ENCODE measurements at regions not wholly inside any gene's neighbourhood (a gene's known extent, or its start where the extent isn't known, plus 50 kb on each side); places are given as distances from the start of the nearest gene placed in this dataset.

DNA sequence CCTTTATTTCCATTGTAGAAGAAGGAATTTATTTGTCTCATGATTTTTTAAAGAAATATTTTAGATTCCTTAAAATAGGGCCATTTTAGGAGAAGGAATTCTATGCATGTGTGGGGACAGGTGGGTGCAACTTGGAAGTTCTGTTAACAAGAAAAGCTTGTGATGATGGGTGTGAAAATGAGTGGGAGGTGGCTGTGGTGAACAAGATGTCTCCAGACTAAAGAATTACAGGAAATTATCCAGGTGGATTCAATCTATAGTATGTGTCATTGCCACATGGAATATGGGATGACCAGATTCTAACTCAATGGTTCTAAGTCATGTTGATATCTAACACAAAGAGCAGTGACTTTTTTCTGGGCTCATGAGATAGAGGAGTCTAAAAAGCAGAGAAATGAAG, 229.6 kb upstream of the IGFBP3 start:
- DNase-seq (ENCODE audit: low read depth): no peak
- TF ChIP-seq, protein P1, sequence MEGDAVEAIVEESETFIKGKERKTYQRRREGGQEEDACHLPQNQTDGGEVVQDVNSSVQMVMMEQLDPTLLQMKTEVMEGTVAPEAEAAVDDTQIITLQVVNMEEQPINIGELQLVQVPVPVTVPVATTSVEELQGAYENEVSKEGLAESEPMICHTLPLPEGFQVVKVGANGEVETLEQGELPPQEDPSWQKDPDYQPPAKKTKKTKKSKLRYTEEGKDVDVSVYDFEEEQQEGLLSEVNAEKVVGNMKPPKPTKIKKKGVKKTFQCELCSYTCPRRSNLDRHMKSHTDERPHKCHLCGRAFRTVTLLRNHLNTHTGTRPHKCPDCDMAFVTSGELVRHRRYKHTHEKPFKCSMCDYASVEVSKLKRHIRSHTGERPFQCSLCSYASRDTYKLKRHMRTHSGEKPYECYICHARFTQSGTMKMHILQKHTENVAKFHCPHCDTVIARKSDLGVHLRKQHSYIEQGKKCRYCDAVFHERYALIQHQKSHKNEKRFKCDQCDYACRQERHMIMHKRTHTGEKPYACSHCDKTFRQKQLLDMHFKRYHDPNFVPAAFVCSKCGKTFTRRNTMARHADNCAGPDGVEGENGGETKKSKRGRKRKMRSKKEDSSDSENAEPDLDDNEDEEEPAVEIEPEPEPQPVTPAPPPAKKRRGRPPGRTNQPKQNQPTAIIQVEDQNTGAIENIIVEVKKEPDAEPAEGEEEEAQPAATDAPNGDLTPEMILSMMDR (IDR thresholded peaks at IDR 0.05; ENCODE audit: control insufficient read depth, extremely low read depth, insufficient read depth): no peak
- H3K4me3 ChIP-seq (ENCODE audit: low read depth, low read length): no peak overlapping the region

DNA sequence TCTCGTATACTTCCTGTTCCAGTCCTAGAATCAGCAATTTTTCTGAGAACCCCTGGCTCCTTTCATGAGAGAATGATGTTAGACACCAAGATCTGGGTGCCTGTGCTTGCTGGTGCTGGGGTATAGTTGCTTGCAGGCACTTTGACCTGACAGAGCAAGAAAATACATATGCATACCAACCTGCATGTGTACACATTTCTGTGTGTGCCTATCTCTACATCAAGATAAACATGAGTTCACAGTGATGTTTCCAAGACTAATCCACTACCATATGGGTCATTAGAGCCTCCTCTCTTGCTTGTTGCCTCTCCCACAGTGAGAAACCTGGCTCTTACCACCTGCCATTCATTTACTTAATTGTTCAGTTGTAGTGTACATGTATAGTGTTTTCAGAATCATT, 229.1 kb upstream of the IGFBP3 start:
- TF ChIP-seq, protein P1 (IDR thresholded peaks at IDR 0.05; ENCODE audit: control insufficient read depth, extremely low read depth, insufficient read depth): no peak
- DNase-seq (ENCODE audit: low read depth): peak; percentile 68
- no peak overlapping the region for H3K4me3 ChIP-seq (ENCODE audit: low read depth, low read length)

DNA sequence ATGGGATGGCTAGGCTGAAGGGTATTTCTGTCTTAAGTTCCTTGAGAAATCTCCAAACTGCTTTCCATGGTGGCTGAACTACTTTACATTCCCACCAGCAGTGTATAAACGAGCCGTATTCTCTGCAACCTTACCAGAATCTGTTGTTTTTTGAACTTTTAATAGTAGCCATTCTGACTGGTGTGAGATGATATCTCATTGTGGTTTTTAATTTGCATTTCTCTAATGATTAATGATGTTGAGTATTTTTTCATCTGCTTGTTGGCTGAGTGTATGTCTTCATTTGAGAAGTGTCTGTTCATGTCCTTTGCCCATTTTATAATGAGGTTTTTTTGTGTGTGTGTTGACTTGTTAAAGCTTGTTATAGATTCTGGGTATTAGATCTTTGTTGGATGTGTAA, 226.8 kb upstream of the IGFBP3 start:
- no peak overlapping the region for H3K4me3 ChIP-seq (ENCODE audit: low read depth, low read length)
- DNase-seq (ENCODE audit: low read depth): no peak
- TF ChIP-seq, protein P1 (IDR thresholded peaks at IDR 0.05; ENCODE audit: control insufficient read depth, extremely low read depth, insufficient read depth): no peak

DNA sequence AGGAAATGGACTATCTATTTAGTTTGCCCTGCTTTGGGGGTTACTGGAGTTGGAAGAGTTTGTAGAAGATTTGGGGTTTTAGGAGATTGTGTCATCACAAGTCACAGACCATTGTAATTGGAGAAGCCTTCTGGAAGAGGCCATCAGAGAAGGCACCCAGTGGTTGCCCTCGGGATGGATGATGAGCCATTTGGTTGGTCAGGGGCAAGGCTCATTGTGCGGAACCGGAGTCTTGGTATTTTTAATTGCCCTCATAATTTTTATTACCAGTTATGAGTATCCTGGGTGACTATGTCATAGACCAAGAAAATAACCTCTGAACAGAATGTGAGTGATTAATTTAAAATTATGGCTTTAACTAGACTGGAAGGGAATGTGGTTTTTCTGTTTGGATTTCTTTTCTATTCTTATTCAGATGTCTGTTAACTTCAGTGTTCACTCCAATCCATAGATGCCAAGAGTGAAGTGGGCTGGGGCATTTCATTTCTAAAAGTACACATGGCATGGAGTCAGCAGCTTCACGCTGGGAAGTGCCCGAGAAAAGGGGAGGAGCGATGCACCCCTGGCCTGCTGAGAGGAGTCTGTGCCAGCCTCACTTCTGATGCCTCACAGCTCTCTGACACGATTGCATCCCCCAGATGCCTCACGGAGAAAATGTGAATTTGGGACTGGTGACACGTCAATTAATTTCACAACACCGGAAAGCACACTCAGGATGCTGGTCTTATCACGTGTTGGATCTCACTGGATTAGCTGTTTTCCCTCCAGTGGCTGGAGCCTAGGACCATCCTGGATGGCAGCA, 225.6 kb upstream of the IGFBP3 start:
- DNase-seq (ENCODE audit: low read depth): no peak
- TF ChIP-seq, protein P1 (IDR thresholded peaks at IDR 0.05; ENCODE audit: control insufficient read depth, extremely low read depth, insufficient read depth): no peak
- H3K4me3 ChIP-seq (ENCODE audit: low read depth, low read length): no peak overlapping the region

DNA sequence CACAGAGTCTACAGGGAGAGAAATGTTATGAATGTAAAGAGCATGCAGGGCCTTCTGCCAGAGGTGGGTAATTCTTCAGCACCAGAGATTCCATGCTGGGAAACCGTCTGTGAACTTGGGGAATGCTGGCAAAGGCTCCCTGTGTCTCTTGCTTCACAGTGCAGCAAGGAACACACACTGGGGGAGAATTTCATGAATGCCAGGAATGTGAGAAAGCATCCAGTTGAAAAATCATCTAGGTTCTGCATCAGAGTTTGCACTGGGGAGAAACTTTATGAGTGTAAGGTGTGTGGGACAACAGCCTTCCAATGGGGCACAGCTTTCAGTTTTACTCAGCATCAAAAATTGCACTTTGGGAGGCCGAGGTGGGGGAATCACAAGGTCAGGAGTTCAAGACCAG, 224.3 kb upstream of the IGFBP3 start:
- no peak overlapping the region for H3K4me3 ChIP-seq (ENCODE audit: low read depth, low read length)
- no peak for DNase-seq (ENCODE audit: low read depth)
- TF ChIP-seq, protein P1 (IDR thresholded peaks at IDR 0.05; ENCODE audit: control insufficient read depth, extremely low read depth, insufficient read depth): no peak

DNA sequence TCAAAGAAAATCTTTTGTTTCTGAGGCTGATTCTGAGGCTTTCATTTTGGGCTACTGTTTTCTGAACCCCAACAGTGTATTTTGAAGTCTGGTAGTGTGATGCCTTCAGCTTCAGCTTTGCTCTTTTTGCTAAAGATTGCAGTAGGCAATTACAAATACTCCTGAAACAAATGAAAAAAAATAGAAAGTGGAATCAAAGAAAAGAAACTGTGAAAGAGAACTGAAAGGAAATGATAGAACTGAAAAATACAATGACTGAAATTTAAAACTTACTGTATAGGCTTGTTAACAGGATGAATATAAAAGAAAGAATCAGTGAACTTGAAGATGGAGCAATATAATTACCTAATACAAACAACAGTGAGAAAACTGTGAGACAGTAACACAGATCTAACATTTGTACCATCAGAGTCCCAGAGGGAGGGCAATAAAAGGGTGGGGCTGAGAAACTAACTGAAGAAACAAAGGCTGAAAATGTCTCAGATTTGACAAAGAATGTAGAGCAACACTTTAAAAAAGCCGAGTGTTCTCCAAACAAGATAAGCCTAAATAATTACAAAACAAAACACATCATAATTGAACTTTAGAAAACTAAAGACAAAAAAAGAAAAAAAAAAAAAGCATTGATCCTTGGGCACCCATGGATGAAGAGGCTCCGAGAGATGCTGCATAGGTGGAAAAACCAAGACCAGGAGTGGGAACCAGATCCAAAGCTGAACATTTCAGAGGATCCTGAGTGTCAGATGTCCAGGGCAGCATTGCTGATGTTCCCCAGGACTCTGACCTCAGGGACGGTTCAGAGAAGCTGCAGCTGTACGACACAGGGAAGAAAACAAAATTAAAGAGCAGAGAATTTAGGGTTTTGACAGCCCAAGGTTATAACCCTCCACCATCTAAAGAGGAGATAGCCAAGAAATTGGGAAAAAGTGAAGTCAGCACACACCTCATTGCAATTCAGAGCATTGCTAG, 223.2 kb upstream of the IGFBP3 start:
- TF ChIP-seq, protein P1 (IDR thresholded peaks at IDR 0.05; ENCODE audit: control insufficient read depth, extremely low read depth, insufficient read depth): no peak
- no peak for DNase-seq (ENCODE audit: low read depth)
- H3K4me3 ChIP-seq (ENCODE audit: low read depth, low read length): no peak overlapping the region
